NCI-H524 (cell line): ENCODE measurements at regions not wholly inside any gene's neighbourhood (a gene's known extent, or its start where the extent isn't known, plus 50 kb on each side); places are given as distances from the start of the nearest gene placed in this dataset.
"Not testable (repeated sequence)": the region's sequence is repeated elsewhere in the genome, so short reads cannot be mapped to it uniquely, and the experiment has no call there.

Experiments
- DNase-seq, 2 experiments: peaks; one replicate each; lab custom pipeline; 2025; lab: John Stamatoyannopoulos, UW

DNA sequence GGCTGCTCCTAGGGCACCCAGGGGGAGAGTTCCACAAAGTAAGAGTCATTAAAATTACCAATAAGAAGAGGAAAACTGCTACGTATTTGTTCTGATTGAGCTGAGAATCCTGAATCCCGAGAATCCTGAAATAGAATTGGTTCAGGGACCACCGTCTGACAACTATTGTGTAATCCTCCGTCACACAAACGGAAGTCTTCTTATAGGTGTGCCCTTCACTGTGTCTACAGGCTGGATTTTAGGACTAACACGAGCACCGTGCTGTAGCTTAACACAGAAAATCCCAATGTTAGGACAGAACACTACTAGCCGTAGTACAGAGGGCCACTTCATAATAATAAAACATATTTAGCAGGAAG, 50.6 kb upstream of the RNF182 start:
- DNase-seq = no peak

DNA sequence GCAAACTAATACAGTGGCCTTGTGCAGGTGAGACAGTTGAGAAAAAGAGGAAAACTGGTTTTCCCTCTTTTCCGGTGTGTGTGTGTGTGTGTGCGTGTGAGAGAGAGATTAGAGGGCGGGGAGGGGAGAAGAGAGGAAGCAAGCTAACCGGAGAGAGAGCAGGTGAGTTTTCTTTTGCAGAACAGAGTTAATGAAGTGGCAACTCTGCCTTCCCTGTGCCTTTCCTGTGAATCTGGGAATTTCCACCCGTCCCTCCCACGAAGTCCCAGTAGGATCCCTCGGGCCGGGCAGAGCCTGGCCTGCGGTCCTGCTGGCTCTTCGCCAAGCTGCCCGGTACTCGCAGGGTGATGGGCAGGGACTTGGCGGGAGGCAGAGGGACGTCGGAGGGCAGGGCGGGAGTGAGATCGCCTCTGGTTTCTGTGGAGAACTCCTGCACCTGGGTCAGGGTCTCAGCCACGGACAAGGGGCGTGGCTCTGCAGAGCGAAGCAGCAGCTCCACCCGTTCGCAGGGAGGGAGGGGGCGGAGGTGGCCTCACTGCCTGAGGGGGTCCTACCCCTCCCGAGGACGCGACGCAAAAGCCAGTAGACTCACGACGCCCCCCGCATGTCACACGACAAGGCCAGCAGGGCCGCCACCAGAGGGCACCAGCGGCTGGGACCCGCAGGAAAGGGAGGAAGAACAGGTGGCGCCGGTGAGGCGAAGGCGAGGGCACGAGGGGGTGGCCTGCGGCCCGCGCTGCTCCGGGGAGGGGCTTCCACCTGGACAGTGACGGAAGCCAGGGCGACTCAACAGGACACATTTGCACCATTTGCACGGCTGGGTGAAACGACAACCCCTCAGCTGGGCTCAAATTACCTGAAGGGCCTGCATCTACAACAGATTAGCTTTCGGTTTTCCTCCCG, 51.2 kb upstream of the RNF182 start:
- DNase-seq = peak; percentile 71 to 79

DNA sequence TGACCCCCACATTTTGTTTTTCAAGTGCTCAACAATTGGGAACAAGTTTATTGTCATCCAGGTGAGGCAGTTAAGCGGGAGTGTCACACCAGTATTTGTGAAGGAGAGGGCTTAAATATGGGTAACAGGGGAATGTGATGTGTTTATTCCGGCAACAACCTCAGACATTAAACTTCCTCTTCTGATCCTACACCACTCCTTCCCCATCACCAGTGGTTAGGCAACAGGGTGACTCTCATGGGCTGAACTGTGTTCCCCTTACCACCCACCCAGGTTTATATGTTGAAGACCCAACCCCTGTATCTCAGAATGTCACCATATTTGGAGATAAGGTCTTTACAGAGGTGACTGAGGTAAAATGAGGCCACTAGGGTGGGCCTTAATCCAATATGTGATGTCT, 52.1 kb upstream of the RNF182 start:
- no peak for DNase-seq

DNA sequence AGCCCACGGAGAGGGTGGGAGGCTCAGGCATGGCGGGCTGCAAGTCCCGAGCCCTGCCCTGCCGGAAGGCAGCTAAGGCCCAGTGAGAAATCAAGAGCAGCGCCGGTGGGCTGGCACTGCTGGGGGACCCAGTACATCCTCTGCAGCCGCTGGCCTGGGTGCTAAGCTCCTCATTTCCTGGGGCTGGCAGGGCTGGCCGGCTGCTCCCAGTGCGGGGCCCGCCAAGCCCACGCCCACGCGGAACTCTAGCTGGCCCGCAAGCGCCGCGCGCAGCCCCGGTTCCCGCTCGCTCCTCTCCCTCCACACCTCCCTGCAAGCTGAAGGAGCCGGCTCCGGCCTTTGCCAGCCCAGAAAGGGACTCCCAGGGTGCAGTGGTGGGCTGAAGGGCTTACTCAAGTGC, 52.7 kb upstream of the RNF182 start:
- DNase-seq = not testable (repeated sequence)

DNA sequence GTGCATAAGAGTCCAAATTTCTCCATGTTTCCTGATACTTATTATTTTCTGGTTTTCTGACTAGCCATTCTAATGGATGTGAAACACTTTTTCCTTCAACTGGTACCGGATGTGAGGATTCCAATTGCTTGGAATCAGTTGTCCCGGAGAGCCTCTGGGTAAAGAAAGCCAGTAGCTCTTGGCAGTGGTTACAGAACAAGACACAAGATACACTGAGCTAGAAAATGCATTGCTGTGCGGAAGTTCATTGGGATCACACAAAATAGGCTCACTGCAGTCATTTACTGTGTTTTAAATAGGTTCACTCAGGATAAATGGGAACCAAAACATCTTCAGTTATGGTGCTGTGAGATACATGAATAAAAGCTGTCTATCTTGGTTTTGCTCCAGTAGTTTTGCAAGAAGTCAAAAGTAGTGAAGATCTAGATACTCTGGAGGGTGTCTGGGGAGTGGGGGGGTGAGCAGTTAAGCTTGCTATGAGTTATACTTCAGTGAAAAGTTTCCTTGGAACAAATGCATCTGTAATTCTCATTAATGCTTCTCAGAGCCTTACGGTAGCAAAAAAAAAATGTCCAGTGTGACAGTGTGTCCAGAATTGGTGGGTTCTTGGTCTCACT, 54.4 kb upstream of the RNF182 start:
- DNase-seq = no peak

DNA sequence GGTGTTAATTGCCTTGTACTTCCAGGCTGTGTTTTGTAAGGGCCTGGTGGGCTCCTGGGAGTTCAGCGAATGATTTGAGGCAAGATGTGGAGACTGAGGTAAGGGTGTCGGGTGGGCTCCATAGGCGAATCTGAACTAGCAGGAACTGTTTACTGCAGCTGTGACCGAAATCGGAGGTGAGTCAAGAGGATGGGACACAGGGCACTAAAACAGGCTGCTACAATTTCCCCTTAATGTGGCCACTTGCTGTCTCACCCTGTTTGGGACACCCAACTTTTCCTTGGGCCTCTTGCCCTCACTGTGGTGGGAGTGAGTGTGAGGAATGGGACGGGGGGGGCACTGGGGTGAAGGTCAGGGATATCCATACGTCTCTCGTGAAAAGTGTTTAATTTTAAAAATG, 53.9 kb upstream of the MCUR1 start:
- no peak for DNase-seq

DNA sequence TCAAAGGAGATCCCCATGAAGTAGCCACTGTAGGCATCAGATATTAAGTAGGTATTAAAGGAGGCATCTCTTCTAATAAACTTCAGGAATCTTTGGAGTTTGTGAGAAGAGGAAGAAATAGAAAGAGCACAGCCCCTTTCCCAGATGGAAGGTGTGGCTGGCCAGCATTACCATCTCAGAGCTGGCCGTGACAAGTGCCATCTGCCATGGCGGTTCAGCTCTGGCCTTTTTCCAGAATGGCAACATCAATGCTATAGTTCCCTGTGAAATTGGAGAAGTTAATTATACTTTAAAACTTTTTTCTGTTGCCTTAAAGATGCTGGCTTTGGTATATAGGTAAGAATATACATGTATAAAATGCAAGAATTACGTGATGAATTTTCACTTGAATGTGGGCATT, 51.9 kb upstream of the MCUR1 start:
- peak; percentile 16 to 72 for DNase-seq

DNA sequence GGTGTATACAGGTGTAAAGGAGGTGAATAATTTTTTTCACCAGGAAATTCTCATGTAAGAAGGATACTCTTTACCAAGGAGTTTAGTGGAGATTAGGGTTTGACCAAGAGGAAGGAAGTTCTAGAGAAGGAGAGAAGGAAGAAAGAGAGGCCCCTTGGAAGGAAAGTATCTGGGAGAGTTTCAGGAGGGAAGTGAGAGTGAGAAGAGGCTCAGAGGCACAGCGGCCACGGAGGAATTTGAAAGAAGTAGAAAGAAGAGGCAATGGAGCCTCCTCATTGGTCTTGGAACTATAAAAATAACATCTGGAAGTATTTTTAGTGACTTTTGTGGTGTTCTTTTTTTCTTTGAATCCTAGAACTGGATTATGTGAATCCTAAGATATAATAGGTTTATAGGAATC, 50.8 kb upstream of the MCUR1 start:
- DNase-seq = no peak

DNA sequence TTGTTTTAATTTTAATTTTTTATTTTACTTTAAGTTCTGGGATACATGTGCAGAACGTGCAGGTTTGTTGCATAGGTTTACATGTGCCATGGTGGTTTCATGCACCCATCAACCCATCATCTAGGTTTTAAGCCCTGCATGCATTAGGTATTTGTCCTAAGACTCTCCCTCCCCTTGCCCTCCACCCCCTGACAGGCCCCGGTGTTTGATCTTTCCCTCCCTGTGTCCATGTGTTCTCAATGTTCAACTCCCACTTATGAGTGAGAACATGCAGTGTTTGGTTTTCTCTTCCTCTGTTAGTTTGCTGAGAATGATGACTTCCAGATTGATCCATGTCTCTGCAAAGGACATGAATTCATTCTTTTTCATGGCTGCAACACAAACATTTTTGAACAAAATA, 50.3 kb upstream of the MCUR1 start:
- not testable (repeated sequence) for DNase-seq
